ENCODE measurements at regions not wholly inside any gene's neighbourhood (a gene's known extent, or its start where the extent isn't known, plus 50 kb on each side); places are given as distances from the start of the nearest gene placed in this dataset.

DNA sequence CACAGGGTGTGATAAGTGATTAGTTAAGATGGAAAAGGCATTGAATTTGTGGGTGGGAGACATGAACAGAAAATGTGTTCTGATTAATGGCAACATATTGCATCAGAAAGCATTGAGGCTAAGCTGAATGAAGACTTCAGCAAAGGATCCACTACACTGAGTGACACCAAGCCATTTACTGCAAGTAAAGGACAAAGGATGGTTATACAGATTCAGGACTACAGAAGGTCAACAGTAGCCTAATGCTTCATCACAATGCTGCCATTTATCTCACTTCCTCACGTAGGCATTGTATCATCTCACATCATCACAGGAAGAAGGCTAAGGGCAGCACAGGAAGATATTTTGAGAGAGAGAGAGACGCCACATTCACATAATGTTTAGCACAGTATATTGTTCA, 398.2 kb downstream of the COL12A1 start:
- H3K4me3 ChIP-seq (ENCODE audit: low read length in 3 of 3) = no peak overlapping the region
- H3K9me3 ChIP-seq (ENCODE audit: control insufficient read depth in 3 of 3, low read length in 3 of 3) = no peaks in the 10 kb centered on the region
- H3K4me1 ChIP-seq (ENCODE audit: control insufficient read depth in 3 of 3, insufficient read depth in 3 of 3, low read length in 3 of 3) = no peaks in the 10 kb centered on the region
- H3K36me3 ChIP-seq (ENCODE audit: control insufficient read depth in 3 of 3, insufficient read depth in 3 of 3, low read length in 3 of 3) = no peaks in the 10 kb centered on the region
- H3K9ac ChIP-seq (ENCODE audit: low read depth in 1 of 3, low read length in 3 of 3) = no peak overlapping the region
- no peaks in the 10 kb centered on the region for H3K27me3 ChIP-seq (ENCODE audit: control insufficient read depth in 3 of 3, insufficient read depth in 3 of 3, low read length in 3 of 3)
- H3K27ac ChIP-seq (ENCODE audit: low read depth, low read length) = no peak overlapping the region

DNA sequence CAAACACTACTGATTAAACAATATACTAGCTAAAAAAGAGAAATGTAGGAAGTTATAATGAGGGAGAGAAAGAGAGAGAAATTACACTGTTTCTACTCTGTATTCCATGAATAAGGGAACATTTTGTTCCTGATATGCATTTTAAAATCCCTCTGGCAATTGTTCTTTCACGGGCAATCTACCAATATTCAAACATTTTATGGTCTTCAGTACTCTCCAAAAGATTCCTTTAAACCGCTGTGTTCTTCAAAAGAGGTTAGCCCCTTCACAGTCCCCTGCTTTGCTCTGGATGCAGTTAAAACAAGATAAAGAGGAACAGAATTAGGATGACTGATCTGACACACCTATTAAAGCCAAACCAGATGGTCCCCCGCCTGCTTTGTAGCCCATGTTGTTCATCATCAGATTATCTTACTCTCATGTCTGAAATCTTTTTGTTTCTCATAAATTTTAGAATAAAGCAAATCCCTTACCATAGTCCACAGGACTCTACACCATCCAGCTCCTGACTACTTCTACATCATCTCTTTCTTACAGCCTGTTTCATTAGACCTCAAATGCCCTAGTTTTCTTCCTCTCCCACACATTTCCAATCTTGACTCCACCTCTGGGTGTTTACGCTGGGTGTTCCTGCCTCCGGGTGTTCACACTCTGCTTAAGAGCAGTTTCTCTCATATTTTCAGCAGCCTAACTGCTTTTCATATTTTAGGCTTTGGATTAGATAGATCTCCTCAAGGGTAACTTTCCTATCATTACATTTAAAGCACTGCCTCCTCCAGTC, 399.7 kb downstream of the COL12A1 start:
- Histone ChIP-seq H3K9me3 (ENCODE audit: control insufficient read depth in 3 of 3, low read length in 3 of 3) (no peaks in the 10 kb centered on the region), H3K4me1 (ENCODE audit: control insufficient read depth in 3 of 3, insufficient read depth in 3 of 3, low read length in 3 of 3) (no peaks in the 10 kb centered on the region), H3K9ac (ENCODE audit: low read depth in 1 of 3, low read length in 3 of 3) (no peak overlapping the region), H3K4me3 (ENCODE audit: low read length in 3 of 3) (no peak overlapping the region), H3K27me3 (ENCODE audit: control insufficient read depth in 3 of 3, insufficient read depth in 3 of 3, low read length in 3 of 3) (no peaks in the 10 kb centered on the region), H3K27ac (ENCODE audit: low read depth, low read length) (no peak overlapping the region), H3K36me3 (ENCODE audit: control insufficient read depth in 3 of 3, insufficient read depth in 3 of 3, low read length in 3 of 3) (no peaks in the 10 kb centered on the region)

DNA sequence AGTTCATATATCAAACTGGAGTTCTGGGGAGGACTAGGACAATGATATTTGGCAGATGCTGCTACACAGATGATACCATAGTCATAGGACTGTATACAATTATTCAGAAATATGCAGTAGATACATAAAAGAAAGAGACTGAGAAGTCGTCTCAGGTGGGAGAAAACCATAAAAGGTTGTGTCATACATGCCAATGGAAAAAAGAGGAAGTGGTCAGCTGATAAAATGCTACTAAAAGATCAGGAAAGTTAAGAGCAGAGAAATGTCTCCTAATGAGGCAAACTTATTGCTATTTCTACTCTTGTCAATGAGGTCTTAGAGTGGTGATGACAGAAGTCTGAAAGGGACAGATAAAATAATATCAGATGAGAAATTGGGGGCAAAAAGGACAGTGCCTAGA, 407.6 kb downstream of the COL12A1 start:
- Histone ChIP-seq H3K9ac (ENCODE audit: low read depth in 1 of 3, low read length in 3 of 3) (no peak overlapping the region), H3K27me3 (ENCODE audit: control insufficient read depth in 3 of 3, insufficient read depth in 3 of 3, low read length in 3 of 3) (no peaks in the 10 kb centered on the region), H3K4me3 (ENCODE audit: low read length in 3 of 3) (no peak overlapping the region)

DNA sequence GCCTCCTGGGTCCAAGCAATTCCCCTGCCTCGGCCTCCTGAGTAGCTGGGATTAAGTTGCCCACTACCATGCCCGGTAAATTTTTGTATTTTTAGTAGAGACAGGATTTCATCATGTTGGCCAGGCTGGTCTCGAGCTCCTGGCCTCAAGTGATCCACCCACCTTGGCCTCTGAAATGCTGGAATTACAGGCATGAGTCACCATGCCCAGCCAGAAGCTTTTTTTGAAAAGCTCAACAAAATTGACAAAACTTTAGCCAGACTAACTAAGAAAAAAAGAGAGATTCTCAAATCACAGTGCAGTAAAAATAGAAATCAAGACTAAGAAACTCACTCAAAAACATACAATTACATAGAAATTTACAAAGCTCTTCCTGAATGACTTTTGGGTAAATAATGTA, 420.6 kb downstream of the COL12A1 start:
- Histone ChIP-seq H3K4me3 (ENCODE audit: low read length in 3 of 3) (no peak overlapping the region), H3K27ac (ENCODE audit: low read depth, low read length) (no peak overlapping the region), H3K4me1 (ENCODE audit: control insufficient read depth in 3 of 3, insufficient read depth in 3 of 3, low read length in 3 of 3) (no peaks in the 10 kb centered on the region), H3K9me3 (ENCODE audit: control insufficient read depth in 3 of 3, low read length in 3 of 3) (no peaks in the 10 kb centered on the region), H3K36me3 (ENCODE audit: control insufficient read depth in 3 of 3, insufficient read depth in 3 of 3, low read length in 3 of 3) (no peaks in the 10 kb centered on the region), H3K27me3 (ENCODE audit: control insufficient read depth in 3 of 3, insufficient read depth in 3 of 3, low read length in 3 of 3) (no peaks in the 10 kb centered on the region), H3K9ac (ENCODE audit: low read depth in 1 of 3, low read length in 3 of 3) (no peak overlapping the region)

More for the DNA sequence above, 407.6 kb downstream of the COL12A1 start:
- Histone ChIP-seq H3K4me1 (ENCODE audit: control insufficient read depth in 3 of 3, insufficient read depth in 3 of 3, low read length in 3 of 3) (no peaks in the 10 kb centered on the region), H3K36me3 (ENCODE audit: control insufficient read depth in 3 of 3, insufficient read depth in 3 of 3, low read length in 3 of 3) (no peaks in the 10 kb centered on the region), H3K9me3 (ENCODE audit: control insufficient read depth in 3 of 3, low read length in 3 of 3) (no peaks in the 10 kb centered on the region), H3K27ac (ENCODE audit: low read depth, low read length) (no peak overlapping the region)

DNA sequence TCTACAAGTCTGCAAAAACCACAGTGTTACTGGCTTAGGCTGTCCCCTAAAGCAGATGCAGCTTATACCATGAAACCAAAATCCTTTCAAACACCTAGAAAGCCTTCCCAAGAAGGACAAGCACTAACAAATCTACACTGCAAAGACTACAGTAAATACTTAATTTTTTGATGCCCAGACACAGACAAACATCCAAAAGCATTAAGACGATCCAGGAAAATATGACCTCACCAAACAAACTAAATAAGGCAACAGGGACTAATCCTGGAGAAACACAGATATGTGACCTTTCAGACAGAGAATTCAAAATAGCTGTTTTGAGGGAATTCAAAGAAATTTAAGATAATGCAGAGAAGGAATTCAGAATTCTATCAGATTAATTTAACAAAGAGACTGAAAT, 423.5 kb downstream of the COL12A1 start:
- H3K4me1 ChIP-seq (ENCODE audit: control insufficient read depth in 3 of 3, insufficient read depth in 3 of 3, low read length in 3 of 3) = no peaks in the 10 kb centered on the region
- H3K9me3 ChIP-seq (ENCODE audit: control insufficient read depth in 3 of 3, low read length in 3 of 3) = no peaks in the 10 kb centered on the region
- H3K27ac ChIP-seq (ENCODE audit: low read depth, low read length) = no peak overlapping the region
- no peaks in the 10 kb centered on the region for H3K36me3 ChIP-seq (ENCODE audit: control insufficient read depth in 3 of 3, insufficient read depth in 3 of 3, low read length in 3 of 3)
- no peak overlapping the region for H3K9ac ChIP-seq (ENCODE audit: low read depth in 1 of 3, low read length in 3 of 3)
- H3K27me3 ChIP-seq (ENCODE audit: control insufficient read depth in 3 of 3, insufficient read depth in 3 of 3, low read length in 3 of 3) = no peaks in the 10 kb centered on the region
- no peak overlapping the region for H3K4me3 ChIP-seq (ENCODE audit: low read length in 3 of 3)

DNA sequence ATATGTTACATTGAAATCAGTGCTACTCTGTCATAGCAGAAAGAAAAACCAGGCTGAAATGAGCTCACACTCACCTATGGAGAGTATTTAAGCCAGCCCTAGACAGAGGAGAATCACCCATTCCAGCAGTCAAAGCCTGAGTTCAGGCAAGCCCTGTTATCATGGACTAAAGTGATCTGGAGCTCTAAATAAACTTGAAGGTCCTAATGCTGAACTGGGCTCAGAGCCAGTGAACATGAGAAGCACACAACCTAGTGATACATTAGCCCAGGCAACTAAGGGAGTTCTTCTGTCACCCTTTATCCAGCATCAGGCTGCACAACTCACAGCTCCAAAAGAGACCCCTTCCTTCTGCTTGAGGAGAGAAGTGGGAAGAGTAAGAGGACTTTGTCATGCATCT, 425.0 kb downstream of the COL12A1 start:
- no peak overlapping the region for H3K27ac ChIP-seq (ENCODE audit: low read depth, low read length)
- H3K36me3 ChIP-seq (ENCODE audit: control insufficient read depth in 3 of 3, insufficient read depth in 3 of 3, low read length in 3 of 3) = no peaks in the 10 kb centered on the region
- no peaks in the 10 kb centered on the region for H3K9me3 ChIP-seq (ENCODE audit: control insufficient read depth in 3 of 3, low read length in 3 of 3)
- no peaks in the 10 kb centered on the region for H3K27me3 ChIP-seq (ENCODE audit: control insufficient read depth in 3 of 3, insufficient read depth in 3 of 3, low read length in 3 of 3)
- H3K4me3 ChIP-seq (ENCODE audit: low read length in 3 of 3) = no peak overlapping the region
- H3K4me1 ChIP-seq (ENCODE audit: control insufficient read depth in 3 of 3, insufficient read depth in 3 of 3, low read length in 3 of 3) = no peaks in the 10 kb centered on the region
- no peak overlapping the region for H3K9ac ChIP-seq (ENCODE audit: low read depth in 1 of 3, low read length in 3 of 3)

DNA sequence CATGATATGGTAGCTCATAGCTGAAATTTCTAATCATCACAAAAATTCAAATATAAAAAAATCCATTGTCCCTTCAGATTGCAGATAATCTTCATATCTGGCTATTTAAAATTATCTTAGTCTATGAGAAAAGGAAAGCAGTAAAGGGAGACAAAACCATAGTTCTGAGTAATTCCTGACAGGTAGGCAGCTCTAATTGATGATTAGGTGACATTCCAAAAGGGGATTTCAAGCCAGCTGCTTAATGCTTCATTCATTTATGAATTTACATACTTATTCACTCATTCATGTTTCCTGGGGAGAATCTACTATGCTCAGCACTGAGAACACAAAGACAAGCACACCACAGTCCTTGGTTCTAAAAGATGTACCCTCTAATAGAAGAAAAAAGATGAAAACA, 437.1 kb downstream of the COL12A1 start:
- no peaks in the 10 kb centered on the region for H3K4me1 ChIP-seq (ENCODE audit: control insufficient read depth in 3 of 3, insufficient read depth in 3 of 3, low read length in 3 of 3)
- no peak overlapping the region for H3K4me3 ChIP-seq (ENCODE audit: low read length in 3 of 3)
- no peak overlapping the region for H3K9ac ChIP-seq (ENCODE audit: low read depth in 1 of 3, low read length in 3 of 3)
- no peaks in the 10 kb centered on the region for H3K27me3 ChIP-seq (ENCODE audit: control insufficient read depth in 3 of 3, insufficient read depth in 3 of 3, low read length in 3 of 3)
- H3K36me3 ChIP-seq (ENCODE audit: control insufficient read depth in 3 of 3, insufficient read depth in 3 of 3, low read length in 3 of 3) = no peaks in the 10 kb centered on the region
- H3K27ac ChIP-seq (ENCODE audit: low read depth, low read length) = no peak overlapping the region
- no peaks in the 10 kb centered on the region for H3K9me3 ChIP-seq (ENCODE audit: control insufficient read depth in 3 of 3, low read length in 3 of 3)

DNA sequence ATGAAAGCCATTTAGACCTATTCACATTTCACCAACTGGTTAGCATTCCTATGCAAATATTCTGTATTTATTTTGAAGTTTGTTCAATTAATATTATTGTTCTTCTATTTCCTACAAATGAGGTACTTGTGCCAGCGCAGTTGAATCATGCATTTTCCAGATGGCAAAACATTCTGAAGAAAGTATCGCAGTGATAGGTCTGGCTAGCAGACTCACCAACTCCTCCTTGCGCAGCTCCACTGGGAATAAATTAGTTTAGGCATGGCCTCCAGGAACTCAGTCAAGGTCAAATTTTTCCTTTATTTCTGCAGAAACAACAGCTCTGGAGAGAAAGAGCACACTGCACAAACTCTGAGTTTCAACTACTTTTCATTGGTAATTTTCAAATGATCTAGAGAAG, 437.7 kb downstream of the COL12A1 start:
- Histone ChIP-seq H3K27me3 (ENCODE audit: control insufficient read depth in 3 of 3, insufficient read depth in 3 of 3, low read length in 3 of 3) (no peaks in the 10 kb centered on the region), H3K9ac (ENCODE audit: low read depth in 1 of 3, low read length in 3 of 3) (no peak overlapping the region), H3K27ac (ENCODE audit: low read depth, low read length) (no peak overlapping the region), H3K36me3 (ENCODE audit: control insufficient read depth in 3 of 3, insufficient read depth in 3 of 3, low read length in 3 of 3) (no peaks in the 10 kb centered on the region), H3K4me1 (ENCODE audit: control insufficient read depth in 3 of 3, insufficient read depth in 3 of 3, low read length in 3 of 3) (no peaks in the 10 kb centered on the region), H3K4me3 (ENCODE audit: low read length in 3 of 3) (no peak overlapping the region), H3K9me3 (ENCODE audit: control insufficient read depth in 3 of 3, low read length in 3 of 3) (no peaks in the 10 kb centered on the region)

DNA sequence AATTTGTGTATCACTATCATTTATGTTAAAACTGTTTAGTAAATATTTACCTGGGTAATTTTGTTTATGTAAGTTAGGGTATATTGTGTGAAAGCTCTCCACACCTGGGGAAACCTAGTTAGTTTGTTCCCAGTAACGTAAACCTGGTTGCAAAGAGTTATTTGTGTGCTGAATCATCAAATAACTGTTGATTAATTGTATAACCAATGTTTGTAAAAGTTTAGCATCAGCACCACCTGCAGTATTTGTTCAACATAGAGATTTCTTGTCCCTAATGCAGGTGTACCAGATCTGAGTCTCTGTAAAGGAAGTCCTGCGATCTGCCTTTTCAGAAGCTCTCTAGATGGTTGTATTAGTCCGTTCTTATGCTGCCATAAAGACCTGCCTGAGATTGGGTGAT, 440.4 kb downstream of the COL12A1 start:
- H3K4me3 ChIP-seq (ENCODE audit: low read length in 3 of 3) = no peak overlapping the region
- H3K9me3 ChIP-seq (ENCODE audit: control insufficient read depth in 3 of 3, low read length in 3 of 3) = no peaks in the 10 kb centered on the region
- H3K27me3 ChIP-seq (ENCODE audit: control insufficient read depth in 3 of 3, insufficient read depth in 3 of 3, low read length in 3 of 3) = no peaks in the 10 kb centered on the region
- H3K27ac ChIP-seq (ENCODE audit: low read depth, low read length) = no peak overlapping the region
- no peak overlapping the region for H3K9ac ChIP-seq (ENCODE audit: low read depth in 1 of 3, low read length in 3 of 3)
- no peaks in the 10 kb centered on the region for H3K36me3 ChIP-seq (ENCODE audit: control insufficient read depth in 3 of 3, insufficient read depth in 3 of 3, low read length in 3 of 3)
- no peaks in the 10 kb centered on the region for H3K4me1 ChIP-seq (ENCODE audit: control insufficient read depth in 3 of 3, insufficient read depth in 3 of 3, low read length in 3 of 3)

DNA sequence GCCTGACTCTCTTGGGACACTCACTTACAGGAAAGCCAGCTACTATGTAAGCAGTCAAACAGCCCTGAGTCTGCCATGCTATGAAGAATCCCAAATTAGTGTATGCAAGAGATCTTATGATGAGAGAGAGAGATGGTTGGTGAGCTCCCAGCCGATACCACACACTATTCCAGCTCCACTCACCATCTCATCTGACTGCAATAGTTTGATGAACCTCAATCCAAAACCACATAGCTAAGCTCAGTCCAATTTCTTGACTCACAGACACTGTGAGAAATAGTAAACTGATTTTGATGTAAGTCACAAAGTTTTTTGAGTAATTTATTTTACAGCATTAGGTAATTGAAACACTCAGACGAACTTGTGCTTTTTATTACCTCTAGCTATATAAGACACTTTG, 441.4 kb downstream of the COL12A1 start:
- H3K9ac ChIP-seq (ENCODE audit: low read depth in 1 of 3, low read length in 3 of 3) = no peak overlapping the region
- H3K4me3 ChIP-seq (ENCODE audit: low read length in 3 of 3) = no peak overlapping the region
- no peaks in the 10 kb centered on the region for H3K9me3 ChIP-seq (ENCODE audit: control insufficient read depth in 3 of 3, low read length in 3 of 3)
- H3K36me3 ChIP-seq (ENCODE audit: control insufficient read depth in 3 of 3, insufficient read depth in 3 of 3, low read length in 3 of 3) = no peaks in the 10 kb centered on the region
- no peaks in the 10 kb centered on the region for H3K27me3 ChIP-seq (ENCODE audit: control insufficient read depth in 3 of 3, insufficient read depth in 3 of 3, low read length in 3 of 3)
- H3K4me1 ChIP-seq (ENCODE audit: control insufficient read depth in 3 of 3, insufficient read depth in 3 of 3, low read length in 3 of 3) = no peaks in the 10 kb centered on the region
- H3K27ac ChIP-seq (ENCODE audit: low read depth, low read length) = no peak overlapping the region

Data from skeletal muscle tissue (tissue), 3 donors.